ENCODE measurements at regions not wholly inside any gene's neighbourhood (a gene's known extent, or its start where the extent isn't known, plus 50 kb on each side); places are given as distances from the start of the nearest gene placed in this dataset.

DNA sequence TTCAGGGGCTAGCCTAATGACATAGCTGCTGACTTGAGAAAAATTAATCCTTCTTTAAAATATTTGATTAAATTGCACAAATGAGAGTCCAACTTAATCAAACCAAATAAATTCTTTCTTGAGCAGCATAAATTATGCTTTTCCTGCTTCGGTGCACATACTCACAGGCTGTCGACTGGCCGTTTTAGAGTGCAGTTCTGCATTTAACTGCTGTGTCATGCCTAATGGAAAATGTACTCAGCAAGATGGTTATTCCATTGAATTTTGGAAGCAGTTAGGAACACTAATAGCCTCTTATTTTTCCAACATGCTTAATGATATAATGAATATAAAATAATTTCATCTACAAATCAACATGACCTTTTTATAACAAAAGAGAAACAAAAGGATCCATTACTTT lies 266.1 kb upstream of the LRIG3 start:
- TF ChIP-seq, protein P1, sequence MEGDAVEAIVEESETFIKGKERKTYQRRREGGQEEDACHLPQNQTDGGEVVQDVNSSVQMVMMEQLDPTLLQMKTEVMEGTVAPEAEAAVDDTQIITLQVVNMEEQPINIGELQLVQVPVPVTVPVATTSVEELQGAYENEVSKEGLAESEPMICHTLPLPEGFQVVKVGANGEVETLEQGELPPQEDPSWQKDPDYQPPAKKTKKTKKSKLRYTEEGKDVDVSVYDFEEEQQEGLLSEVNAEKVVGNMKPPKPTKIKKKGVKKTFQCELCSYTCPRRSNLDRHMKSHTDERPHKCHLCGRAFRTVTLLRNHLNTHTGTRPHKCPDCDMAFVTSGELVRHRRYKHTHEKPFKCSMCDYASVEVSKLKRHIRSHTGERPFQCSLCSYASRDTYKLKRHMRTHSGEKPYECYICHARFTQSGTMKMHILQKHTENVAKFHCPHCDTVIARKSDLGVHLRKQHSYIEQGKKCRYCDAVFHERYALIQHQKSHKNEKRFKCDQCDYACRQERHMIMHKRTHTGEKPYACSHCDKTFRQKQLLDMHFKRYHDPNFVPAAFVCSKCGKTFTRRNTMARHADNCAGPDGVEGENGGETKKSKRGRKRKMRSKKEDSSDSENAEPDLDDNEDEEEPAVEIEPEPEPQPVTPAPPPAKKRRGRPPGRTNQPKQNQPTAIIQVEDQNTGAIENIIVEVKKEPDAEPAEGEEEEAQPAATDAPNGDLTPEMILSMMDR (conservative IDR thresholded peaks at IDR 0.05; ENCODE audit: low read length), result no peak
- TF ChIP-seq EZH2phosphoT487 (IDR thresholded peaks at IDR 0.05; ENCODE audit: borderline replicate concordance), result no peak
